ENCODE measurements at regions not wholly inside any gene's neighbourhood (a gene's known extent, or its start where the extent isn't known, plus 50 kb on each side); places are given as distances from the start of the nearest gene placed in this dataset.

GRCh38 chr3:26091626-26092025, 301.7 kb downstream of the OXSM start:
- TF ChIP-seq CTCF (IDR thresholded peaks at IDR 0.05), result no peak
- TF ChIP-seq POLR2A (IDR thresholded peaks at IDR 0.05), result no peak

Measured in testis (tissue), 2 donors.